ENCODE measurements at regions not wholly inside any gene's neighbourhood (a gene's known extent, or its start where the extent isn't known, plus 50 kb on each side); places are given as distances from the start of the nearest gene placed in this dataset.

DNA sequence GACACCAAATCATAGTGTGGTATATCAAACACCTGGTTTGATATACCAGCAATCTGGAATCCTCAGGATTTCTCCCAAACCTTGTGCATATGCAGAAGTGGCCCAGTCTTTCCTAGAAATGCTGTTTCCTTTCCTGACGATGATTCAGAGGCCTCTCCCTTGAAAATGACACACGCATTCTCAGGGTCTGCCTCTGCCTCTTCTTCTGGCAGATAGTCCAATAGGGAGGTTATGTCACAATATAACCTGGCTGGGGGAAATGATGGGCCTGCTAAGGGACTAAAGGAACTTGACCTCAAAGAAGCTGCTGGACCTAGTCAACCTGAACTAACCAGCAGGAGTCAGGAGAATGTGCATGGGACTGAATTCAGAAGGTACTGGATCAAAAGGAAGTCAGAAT lies 435.2 kb downstream of the IDS start:
- Histone ChIP-seq H3K27ac (ENCODE audit: insufficient read depth, low read length) (no peak overlapping the region), H3K27me3 (ENCODE audit: control insufficient read depth, insufficient read depth, low read length) (no peaks in the 10 kb centered on the region), H3K4me1 (ENCODE audit: control insufficient read depth, extremely low read depth, insufficient read depth, low read length) (no peaks in the 10 kb centered on the region), H3K4me3 (replicated peaks in 1 of 4; ENCODE audit: control extremely low read depth in 1 of 4, insufficient read depth in 1 of 4, low read depth in 3 of 4, low read length in 4 of 4) (no peak overlapping the region), H3K4me2 (ENCODE audit: extremely low read depth, insufficient read depth, low read length) (no peak overlapping the region), H3K9me3 (ENCODE audit: control insufficient read depth, insufficient read depth, low read depth, low read length) (no peaks in the 10 kb centered on the region), H4K20me1 (ENCODE audit: control insufficient read depth, extremely low read depth, insufficient read depth, low read length) (no peaks in the 10 kb centered on the region), H3K9ac (ENCODE audit: insufficient read depth, low read length) (no peak overlapping the region), H2AFZ (ENCODE audit: low read length) (no peak overlapping the region), H3K36me3 (ENCODE audit: control insufficient read depth, insufficient read depth, low read length) (no peaks in the 10 kb centered on the region), H3K79me2 (ENCODE audit: control insufficient read depth, insufficient read depth, low read length) (no peaks in the 10 kb centered on the region)
- no peak for DNase-seq (ENCODE audit: low read depth in 2 of 2)
- TF ChIP-seq CTCF (conservative IDR thresholded peaks at IDR 0.05 in 1 of 2, IDR thresholded peaks at IDR 0.05 in 1 of 2; ENCODE audit: low read depth in 1 of 2, low read length in 2 of 2) = no peak
- TF ChIP-seq EZH2 (IDR thresholded peaks at IDR 0.05; ENCODE audit: low read length, missing control alignments) = no peak

GRCh38 chrX:149060921-149061320 lies 444.2 kb downstream of the IDS start:
- peak; percentile 36 to 88 for DNase-seq (ENCODE audit: low read depth in 2 of 2)
- H3K27me3 ChIP-seq (ENCODE audit: control insufficient read depth, insufficient read depth, low read length) = no peaks in the 10 kb centered on the region
- no peak overlapping the region for H2AFZ ChIP-seq (ENCODE audit: low read length)
- TF ChIP-seq CTCF (conservative IDR thresholded peaks at IDR 0.05 in 1 of 2, IDR thresholded peaks at IDR 0.05 in 1 of 2; ENCODE audit: low read depth in 1 of 2, low read length in 2 of 2) (no peak), EZH2 (IDR thresholded peaks at IDR 0.05; ENCODE audit: low read length, missing control alignments) (no peak)
- H3K4me1 ChIP-seq (ENCODE audit: control insufficient read depth, extremely low read depth, insufficient read depth, low read length) = no peaks in the 10 kb centered on the region
- no peak overlapping the region for H3K9ac ChIP-seq (ENCODE audit: insufficient read depth, low read length)
- no peak overlapping the region for H3K4me3 ChIP-seq (replicated peaks in 1 of 4; ENCODE audit: control extremely low read depth in 1 of 4, insufficient read depth in 1 of 4, low read depth in 3 of 4, low read length in 4 of 4)
- no peak overlapping the region for H3K27ac ChIP-seq (ENCODE audit: insufficient read depth, low read length)
- H3K9me3 ChIP-seq (ENCODE audit: control insufficient read depth, insufficient read depth, low read depth, low read length) = no peaks in the 10 kb centered on the region
- H3K36me3 ChIP-seq (ENCODE audit: control insufficient read depth, insufficient read depth, low read length) = no peaks in the 10 kb centered on the region
- no peaks in the 10 kb centered on the region for H4K20me1 ChIP-seq (ENCODE audit: control insufficient read depth, extremely low read depth, insufficient read depth, low read length)
- no peaks in the 10 kb centered on the region for H3K79me2 ChIP-seq (ENCODE audit: control insufficient read depth, insufficient read depth, low read length)
- H3K4me2 ChIP-seq (ENCODE audit: extremely low read depth, insufficient read depth, low read length) = no peak overlapping the region
